NCI-H2107 treated with DMSO at 0.1 percent for 48 hours (cell line): ENCODE measurements at regions not wholly inside any gene's neighbourhood (a gene's known extent, or its start where the extent isn't known, plus 50 kb on each side); places are given as distances from the start of the nearest gene placed in this dataset.

Experiments
- DNase-seq: peaks from one replicate; lab custom pipeline; 2025; ENCODE audit not compliant: unreplicated experiment; lab: John Stamatoyannopoulos, UW

- no peak for DNase-seq
Measured at GRCh38 chr10:9786576-9786975, 1231.1 kb upstream of the CELF2 start.

- no peak for DNase-seq
Measured at GRCh38 chr10:9789996-9790395, 1227.7 kb upstream of the CELF2 start.

- DNase-seq, result no peak
Measured at GRCh38 chr10:9792181-9792580, 1225.5 kb upstream of the CELF2 start.

- no peak for DNase-seq
Measured at GRCh38 chr10:9796564-9796963, 1221.1 kb upstream of the CELF2 start.

GRCh38 chr10:9800011-9800410 lies 1217.7 kb upstream of the CELF2 start:
- DNase-seq, result no peak

- no peak for DNase-seq
Measured at GRCh38 chr10:9800571-9800970, 1217.1 kb upstream of the CELF2 start.

GRCh38 chr10:9807846-9808245 lies 1209.8 kb upstream of the CELF2 start:
- no peak for DNase-seq

- DNase-seq, result no peak
Measured at GRCh38 chr10:9811601-9812000, 1206.1 kb upstream of the CELF2 start.

- DNase-seq, result no peak
Measured at GRCh38 chr10:9814285-9814864, 1203.3 kb upstream of the CELF2 start.

GRCh38 chr10:9819756-9820494 lies 1197.7 kb upstream of the CELF2 start:
- no peak for DNase-seq

- no peak for DNase-seq
Measured at GRCh38 chr10:9823268-9823930, 1194.3 kb upstream of the CELF2 start.

- DNase-seq, result no peak
Measured at GRCh38 chr10:9824631-9825071, 1193.0 kb upstream of the CELF2 start.

- no peak for DNase-seq
Measured at GRCh38 chr10:9825491-9826018, 1192.1 kb upstream of the CELF2 start.

GRCh38 chr10:9828110-9828509 lies 1189.6 kb upstream of the CELF2 start:
- DNase-seq, result no peak

- DNase-seq, result peak; percentile 41
Measured at GRCh38 chr10:9833942-9834341, 1183.7 kb upstream of the CELF2 start.

- no peak for DNase-seq
Measured at GRCh38 chr10:9834434-9834833, 1183.2 kb upstream of the CELF2 start.

GRCh38 chr10:9845075-9845474 lies 1172.6 kb upstream of the CELF2 start:
- DNase-seq, result no peak

- DNase-seq, result no peak
Measured at GRCh38 chr10:9848278-9848677, 1169.4 kb upstream of the CELF2 start.

- DNase-seq, result no peak
Measured at GRCh38 chr10:9848981-9849380, 1168.7 kb upstream of the CELF2 start.

- DNase-seq, result no peak
Measured at GRCh38 chr10:9850415-9850814, 1167.3 kb upstream of the CELF2 start.

- DNase-seq, result no peak
Measured at GRCh38 chr10:9851808-9852207, 1165.9 kb upstream of the CELF2 start.
